ENCODE measurements at regions not wholly inside any gene's neighbourhood (a gene's known extent, or its start where the extent isn't known, plus 50 kb on each side); places are given as distances from the start of the nearest gene placed in this dataset.
"Not testable (repeated sequence)": the region's sequence is repeated elsewhere in the genome, so short reads cannot be mapped to it uniquely, and the experiment has no call there.

DNA sequence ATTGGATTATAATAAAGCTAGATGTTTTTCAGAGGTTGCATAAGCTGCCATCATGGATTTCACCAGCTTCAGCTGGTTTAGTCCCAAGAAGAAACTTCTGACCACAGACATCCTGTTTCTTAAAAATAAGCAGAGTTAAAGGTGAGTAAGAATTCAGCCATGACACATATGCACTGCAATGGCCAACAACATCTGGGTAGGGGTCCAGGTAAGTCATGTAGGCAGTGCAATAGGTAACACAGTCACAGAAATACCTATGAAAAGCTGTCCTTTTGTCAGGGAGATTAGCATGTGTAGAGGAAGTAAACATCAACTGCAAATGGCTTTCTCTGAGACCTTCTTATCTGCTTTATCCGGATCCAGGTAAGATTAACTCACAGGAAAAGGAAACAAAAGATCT, 85.6 kb downstream of the PPIAL4G start:
- H3K27me3 Mint-ChIP-seq, H3K27ac Mint-ChIP-seq, H3K9me3 Mint-ChIP-seq, DNase-seq: not testable (repeated sequence)
- peaks cover 10% of the 10 kb centered on the region for H3K36me3 Mint-ChIP-seq (ENCODE audit: insufficient read depth)
- peak; percentile 5 for ATAC-seq (replicated peaks)
- peaks cover 11 to 19% of the 10 kb centered on the region in 2 donors for H3K4me1 Mint-ChIP-seq (ENCODE audit: low read depth in 2 of 2)
- H3K4me3 Mint-ChIP-seq = peak overlapping the region in 1 of 2 donors; percentile 40

DNA sequence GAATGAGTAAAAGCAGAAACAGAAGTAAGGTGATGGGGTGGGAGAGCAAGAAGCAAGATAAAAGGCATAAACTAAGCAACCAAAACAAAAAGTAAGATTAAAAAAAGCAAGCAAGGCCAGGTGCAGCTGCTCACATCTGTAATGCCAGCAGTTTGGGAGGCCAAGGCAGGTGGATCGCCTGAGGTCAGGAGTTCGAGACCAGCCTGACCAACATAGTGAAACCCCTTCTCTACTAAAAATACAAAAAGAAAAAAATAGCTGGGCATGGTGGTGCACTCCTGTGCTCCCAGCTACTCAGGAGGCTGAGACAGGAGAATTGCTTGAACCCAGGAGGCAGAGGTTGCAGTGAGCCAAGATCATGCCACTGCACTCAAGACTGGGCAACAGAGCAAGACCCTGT, 90.6 kb downstream of the PPIAL4G start:
- DNase-seq; ATAC-seq (replicated peaks); H3K4me3 Mint-ChIP-seq; H3K27me3 Mint-ChIP-seq; H3K9me3 Mint-ChIP-seq; H3K27ac Mint-ChIP-seq: not testable (repeated sequence)
- peaks cover 17 to 22% of the 10 kb centered on the region in 2 donors for H3K4me1 Mint-ChIP-seq (ENCODE audit: low read depth in 2 of 2)
- H3K36me3 Mint-ChIP-seq (ENCODE audit: insufficient read depth) = peaks cover 11% of the 10 kb centered on the region

DNA sequence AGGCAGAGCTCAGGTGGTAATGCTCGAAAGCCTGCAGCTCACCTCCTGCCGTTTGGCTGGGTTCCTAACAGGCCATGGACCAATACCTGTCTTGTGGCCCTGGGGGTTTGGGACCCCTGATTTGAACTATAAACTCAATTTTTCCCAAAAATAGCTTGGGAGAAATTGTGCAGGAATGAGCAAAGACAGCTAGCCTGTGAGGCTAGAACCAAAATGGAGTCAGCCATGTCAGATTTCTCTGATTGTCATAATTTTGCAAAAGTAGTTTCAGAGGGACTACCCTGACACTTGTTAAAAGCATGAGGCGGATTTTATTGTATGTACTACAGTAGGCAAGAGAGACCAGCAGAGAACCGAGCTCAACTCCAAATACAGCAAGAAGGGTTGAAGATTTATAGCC, 91.8 kb downstream of the PPIAL4G start:
- ATAC-seq (replicated peaks); H3K27me3 Mint-ChIP-seq; H3K4me3 Mint-ChIP-seq; H3K9me3 Mint-ChIP-seq; DNase-seq; H3K27ac Mint-ChIP-seq: not testable (repeated sequence)
- Mint-ChIP-seq H3K36me3 (ENCODE audit: insufficient read depth) (peaks cover 11% of the 10 kb centered on the region), H3K4me1 (ENCODE audit: low read depth in 2 of 2) (peaks cover 16 to 20% of the 10 kb centered on the region in 2 donors)

DNA sequence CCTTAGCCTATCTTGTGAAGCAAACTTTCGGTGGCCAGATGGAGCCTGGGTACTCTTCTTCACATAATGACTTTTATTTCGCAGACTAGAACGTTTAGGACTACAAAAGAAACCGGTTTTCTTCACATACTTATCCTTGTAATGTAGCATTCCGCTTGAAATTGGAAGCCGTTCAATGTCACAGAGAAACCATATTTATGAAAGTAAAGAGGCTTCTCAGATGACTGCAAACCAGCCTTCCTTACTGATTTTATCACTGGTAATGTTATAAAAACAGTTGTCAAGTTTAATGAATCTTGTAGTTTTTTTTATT, 94.1 kb downstream of the PPIAL4G start:
- H3K36me3 Mint-ChIP-seq (ENCODE audit: insufficient read depth) = peaks cover 11% of the 10 kb centered on the region
- peaks cover 20 to 25% of the 10 kb centered on the region in 2 donors for H3K4me1 Mint-ChIP-seq (ENCODE audit: low read depth in 2 of 2)
- H3K27ac Mint-ChIP-seq = peak overlapping the region; percentile 100
- H3K9me3 Mint-ChIP-seq = no peaks in the 10 kb centered on the region
- no peaks in the 10 kb centered on the region for H3K27me3 Mint-ChIP-seq
- DNase-seq (no peak), ATAC-seq (replicated peaks) (no peak)
- H3K4me3 Mint-ChIP-seq = peak overlapping the region; percentile 93 to 94

DNA sequence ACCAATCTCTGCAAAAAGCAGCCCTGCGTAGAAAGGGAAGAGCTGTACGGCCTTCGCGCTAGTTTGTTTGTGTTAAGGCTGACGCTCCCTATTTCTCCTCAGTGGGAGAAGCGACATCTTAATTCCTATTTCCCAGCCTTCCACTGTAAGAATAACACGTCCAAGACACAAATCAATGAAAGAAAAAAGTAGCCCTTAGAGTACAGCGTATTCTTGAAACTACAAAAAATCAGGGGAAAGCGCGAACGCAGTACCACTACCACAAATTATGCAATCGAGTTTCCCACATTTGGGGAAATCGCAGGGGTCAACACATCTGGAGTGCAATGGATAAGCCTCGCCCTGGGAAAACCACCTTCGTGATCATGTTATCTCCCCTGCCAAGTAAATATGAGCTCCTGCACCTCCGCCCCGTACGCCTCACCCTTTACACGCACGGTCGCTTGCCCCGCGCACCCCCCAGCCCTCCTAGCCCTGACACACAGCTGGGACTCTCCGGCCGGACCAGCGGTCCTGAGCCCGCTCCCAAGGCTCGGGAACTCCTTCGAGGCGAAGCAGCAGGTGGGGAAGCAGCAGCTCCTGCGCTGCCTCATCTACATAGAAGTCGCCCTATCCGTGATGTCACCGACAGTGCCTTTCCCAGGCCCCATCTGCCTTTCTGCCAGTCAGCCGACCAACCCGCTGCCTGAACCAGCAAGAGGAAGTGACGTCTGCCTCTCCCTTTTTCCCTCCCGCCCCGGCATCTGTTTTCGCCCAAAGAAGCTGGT, 94.7 kb downstream of the PPIAL4G start:
- ATAC-seq (replicated peaks) (peak; percentile 91), DNase-seq (peak; percentile 78 to 80 (median 78))
- peaks cover 11% of the 10 kb centered on the region for H3K36me3 Mint-ChIP-seq (ENCODE audit: insufficient read depth)
- no peaks in the 10 kb centered on the region for H3K27me3 Mint-ChIP-seq
- H3K9me3 Mint-ChIP-seq = no peaks in the 10 kb centered on the region
- peak overlapping the region; percentile 100 for H3K27ac Mint-ChIP-seq
- H3K4me1 Mint-ChIP-seq (ENCODE audit: low read depth in 2 of 2) = peaks cover 20 to 25% of the 10 kb centered on the region in 2 donors
- H3K4me3 Mint-ChIP-seq = peak overlapping the region; percentile 93 to 94

DNA sequence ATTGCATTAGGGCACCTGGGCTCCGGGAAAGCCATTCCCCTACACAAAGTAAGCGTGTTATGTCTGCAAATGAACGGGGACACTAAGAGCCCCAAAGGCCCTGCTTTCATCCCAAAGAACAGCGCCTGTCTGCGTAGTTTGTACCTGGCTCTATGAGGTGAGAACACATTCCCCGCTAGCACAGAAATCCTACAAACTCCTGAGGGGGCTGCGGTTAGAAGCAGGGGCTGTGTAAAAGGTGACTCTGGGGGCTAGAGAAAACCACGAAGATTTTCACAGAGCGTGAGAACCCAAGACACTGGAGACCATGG, 95.2 kb downstream of the PPIAL4G start:
- Mint-ChIP-seq H3K27ac (peak overlapping the region; percentile 100), H3K36me3 (ENCODE audit: insufficient read depth) (peaks cover 11% of the 10 kb centered on the region), H3K4me3 (peak overlapping the region; percentile 93 to 94), H3K4me1 (ENCODE audit: low read depth in 2 of 2) (peaks cover 20 to 25% of the 10 kb centered on the region in 2 donors)
- H3K9me3 Mint-ChIP-seq; DNase-seq; ATAC-seq (replicated peaks); H3K27me3 Mint-ChIP-seq: not testable (repeated sequence)

DNA sequence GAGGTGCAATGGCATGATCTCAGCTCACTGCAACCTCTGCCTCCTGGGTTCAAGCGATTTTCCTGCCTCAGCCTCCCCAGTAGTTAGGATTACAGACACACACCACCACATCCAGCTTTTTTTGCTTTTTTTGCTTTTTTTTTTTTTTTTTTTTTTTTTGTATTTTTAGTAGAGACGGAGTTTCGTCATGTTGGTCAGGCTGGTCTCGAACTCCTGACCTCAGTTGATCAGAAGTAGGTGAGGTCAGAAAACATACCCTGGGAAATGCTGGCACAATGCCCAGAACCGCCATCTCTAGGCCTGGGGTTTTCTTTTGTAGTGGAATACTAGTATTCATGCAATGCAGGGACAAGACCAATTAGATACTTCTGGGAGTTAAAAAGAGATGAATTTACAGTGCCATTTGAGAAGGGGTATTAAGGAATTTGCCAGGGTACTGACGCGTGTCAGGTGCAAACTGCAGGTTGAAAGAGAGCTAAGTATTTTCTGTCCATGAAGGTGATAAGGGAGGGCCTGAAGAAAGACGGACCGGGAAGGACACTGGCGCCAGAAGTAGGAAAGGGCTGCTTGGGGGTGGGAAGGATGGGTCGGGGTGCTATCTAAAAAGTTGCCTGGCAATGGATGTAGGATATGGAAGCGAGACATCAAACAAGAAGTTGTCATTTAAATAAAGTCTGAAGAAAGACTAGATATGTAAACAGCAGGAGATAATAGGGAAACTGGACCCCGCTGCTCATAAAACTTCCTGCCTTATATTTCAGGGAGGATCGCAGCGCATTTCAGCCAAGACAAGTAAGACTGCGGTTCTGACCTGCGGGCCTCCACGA, 95.8 kb downstream of the PPIAL4G start:
- not testable (repeated sequence) for H3K36me3 Mint-ChIP-seq (ENCODE audit: insufficient read depth); DNase-seq; ATAC-seq (replicated peaks); H3K27me3 Mint-ChIP-seq; H3K9me3 Mint-ChIP-seq
- peaks cover 20 to 23% of the 10 kb centered on the region in 2 donors for H3K4me1 Mint-ChIP-seq (ENCODE audit: low read depth in 2 of 2)
- H3K4me3 Mint-ChIP-seq = peak overlapping the region; percentile 93 to 94
- H3K27ac Mint-ChIP-seq = peak overlapping the region; percentile 100

DNA sequence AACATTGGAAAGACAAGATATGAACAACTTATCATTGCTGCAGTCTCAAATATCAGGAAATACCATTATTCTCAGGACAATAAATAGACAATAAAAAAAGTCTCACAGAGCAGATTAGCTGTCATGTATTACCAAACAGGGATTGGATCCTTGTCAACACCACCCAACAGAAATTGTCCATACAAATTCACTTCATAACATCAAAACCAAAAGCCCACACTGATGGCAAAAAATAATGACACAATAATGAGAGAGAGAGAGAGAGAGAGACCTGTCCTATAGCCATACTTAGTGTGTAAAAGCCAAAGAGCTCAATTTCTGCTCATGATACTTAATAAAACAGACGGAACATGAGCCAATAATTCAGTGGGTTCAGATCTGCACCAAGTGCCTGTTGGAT, 96.5 kb downstream of the PPIAL4G start:
- no peak for ATAC-seq (replicated peaks)
- Mint-ChIP-seq H3K27ac (peak overlapping the region in 1 of 2 donors; percentile 100), H3K4me1 (ENCODE audit: low read depth in 2 of 2) (peaks cover 20% of the 10 kb centered on the region in 2 donors), H3K9me3 (no peaks in the 10 kb centered on the region), H3K27me3 (no peaks in the 10 kb centered on the region), H3K4me3 (no peak overlapping the region), H3K36me3 (ENCODE audit: insufficient read depth) (peaks cover 6% of the 10 kb centered on the region)
- DNase-seq = no peak

DNA sequence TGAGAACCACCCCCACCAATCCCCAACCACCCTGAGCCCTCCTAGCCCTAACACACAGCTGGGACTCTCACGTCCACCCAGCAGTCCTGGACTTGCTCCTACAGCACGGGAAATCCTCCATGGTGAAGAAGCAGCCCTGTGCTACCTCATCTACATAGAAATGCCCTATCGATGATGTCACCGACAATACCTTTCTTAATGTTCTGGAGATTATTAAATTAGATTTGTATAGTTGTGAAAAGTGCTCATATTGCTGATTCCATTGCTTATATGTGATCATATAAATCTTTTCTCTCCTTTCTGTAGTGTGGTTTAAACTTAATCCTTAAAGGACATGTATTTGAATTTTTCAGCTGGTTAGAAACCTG, 97.1 kb downstream of the PPIAL4G start:
- H3K4me3 Mint-ChIP-seq; H3K36me3 Mint-ChIP-seq (ENCODE audit: insufficient read depth); H3K27me3 Mint-ChIP-seq; ATAC-seq (replicated peaks); DNase-seq; H3K27ac Mint-ChIP-seq; H3K9me3 Mint-ChIP-seq: not testable (repeated sequence)
- peaks cover 20% of the 10 kb centered on the region in 2 donors for H3K4me1 Mint-ChIP-seq (ENCODE audit: low read depth in 2 of 2)

DNA sequence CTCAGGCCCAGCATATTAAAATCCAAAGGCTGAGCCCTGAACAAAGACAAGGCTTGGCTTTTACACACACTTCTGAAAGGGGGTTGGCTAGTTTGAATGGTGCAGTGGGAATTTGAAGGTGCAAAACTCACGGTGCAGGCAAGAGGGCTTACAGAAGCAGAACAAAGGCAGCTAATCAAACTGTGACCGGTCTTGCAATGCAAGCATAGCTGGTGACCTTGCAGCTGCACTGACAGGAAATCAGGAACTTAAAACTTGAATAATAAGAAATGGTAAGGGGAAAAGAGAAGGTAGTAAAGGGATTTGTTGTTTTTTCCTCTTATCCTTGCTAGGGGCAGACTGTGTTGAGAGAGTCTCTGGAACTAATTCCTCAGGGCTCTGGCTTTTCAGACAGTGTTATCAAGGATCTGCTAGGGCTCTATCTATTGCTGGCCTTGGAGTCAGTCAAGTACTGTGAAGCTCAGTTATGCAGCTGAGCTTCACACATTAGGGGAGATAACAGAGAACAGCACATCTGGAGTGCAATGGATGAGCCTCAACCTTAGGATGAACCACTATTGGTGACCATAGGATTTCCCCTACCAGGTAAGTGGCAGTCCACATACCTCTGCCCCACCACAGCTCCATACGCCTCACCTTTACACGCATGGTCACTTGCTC, 97.6 kb downstream of the PPIAL4G start:
- no peaks in the 10 kb centered on the region for H3K27me3 Mint-ChIP-seq
- peak overlapping the region; percentile 13 to 15 for H3K27ac Mint-ChIP-seq
- no peak for DNase-seq
- peaks cover 6% of the 10 kb centered on the region for H3K36me3 Mint-ChIP-seq (ENCODE audit: insufficient read depth)
- H3K9me3 Mint-ChIP-seq = no peaks in the 10 kb centered on the region
- no peak for ATAC-seq (replicated peaks)
- peaks cover 20% of the 10 kb centered on the region in 2 donors for H3K4me1 Mint-ChIP-seq (ENCODE audit: low read depth in 2 of 2)
- no peak overlapping the region for H3K4me3 Mint-ChIP-seq

DNA sequence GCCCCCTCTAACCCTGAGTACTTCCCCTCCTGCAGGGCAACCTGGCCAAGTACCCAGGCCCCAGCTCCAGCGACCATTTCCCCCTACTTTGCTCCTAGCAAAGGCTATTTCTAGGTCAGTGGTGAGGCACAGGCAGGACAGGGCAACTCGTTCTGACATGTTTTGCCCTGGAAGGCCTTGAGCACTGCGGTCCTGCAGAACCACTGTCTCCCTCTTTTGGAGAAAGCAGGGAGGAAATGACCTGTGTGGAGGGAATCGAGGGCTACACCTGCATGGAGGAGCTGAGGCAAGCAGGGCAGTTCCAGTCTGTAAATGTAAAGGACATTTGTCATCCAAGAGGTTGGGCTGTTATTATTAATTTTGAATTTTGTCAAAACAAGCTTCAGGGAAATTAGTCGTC, 99.1 kb downstream of the PPIAL4G start:
- no peaks in the 10 kb centered on the region for H3K27me3 Mint-ChIP-seq
- ATAC-seq (replicated peaks) (no peak), DNase-seq (no peak)
- peaks cover 19 to 20% of the 10 kb centered on the region in 2 donors for H3K4me1 Mint-ChIP-seq (ENCODE audit: low read depth in 2 of 2)
- H3K9me3 Mint-ChIP-seq = no peaks in the 10 kb centered on the region
- peaks cover 6% of the 10 kb centered on the region for H3K36me3 Mint-ChIP-seq (ENCODE audit: insufficient read depth)
- H3K27ac Mint-ChIP-seq = no peak overlapping the region
- H3K4me3 Mint-ChIP-seq = no peak overlapping the region

DNA sequence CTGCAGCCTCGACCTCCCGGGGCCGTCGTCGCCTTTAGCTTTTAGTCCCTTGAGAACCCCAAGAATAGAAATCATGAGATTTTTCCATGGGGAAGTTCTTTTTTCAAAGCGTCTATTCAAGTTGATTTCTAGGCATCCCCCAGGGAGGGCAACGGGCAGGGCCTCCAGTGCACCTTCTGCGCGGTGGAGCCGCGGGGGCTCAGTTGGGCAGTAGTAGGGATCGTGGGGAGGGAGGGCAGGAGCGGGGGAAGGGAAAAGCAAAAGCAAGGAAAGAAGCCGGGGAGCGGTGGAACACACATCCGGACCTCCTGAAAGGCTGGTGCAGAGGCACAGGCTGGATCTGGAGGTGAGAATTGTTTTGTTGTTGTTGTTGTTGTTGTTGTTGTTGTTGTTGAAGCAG, 103.4 kb downstream of the PPIAL4G start:
- no peak overlapping the region for H3K4me3 Mint-ChIP-seq
- H3K27ac Mint-ChIP-seq = no peak overlapping the region
- no peaks in the 10 kb centered on the region for H3K9me3 Mint-ChIP-seq
- no peaks in the 10 kb centered on the region for H3K27me3 Mint-ChIP-seq
- DNase-seq (no peak), ATAC-seq (replicated peaks) (no peak)
- no peaks in the 10 kb centered on the region for H3K4me1 Mint-ChIP-seq (ENCODE audit: low read depth in 2 of 2)
- H3K36me3 Mint-ChIP-seq (ENCODE audit: insufficient read depth) = no peaks in the 10 kb centered on the region

DNA sequence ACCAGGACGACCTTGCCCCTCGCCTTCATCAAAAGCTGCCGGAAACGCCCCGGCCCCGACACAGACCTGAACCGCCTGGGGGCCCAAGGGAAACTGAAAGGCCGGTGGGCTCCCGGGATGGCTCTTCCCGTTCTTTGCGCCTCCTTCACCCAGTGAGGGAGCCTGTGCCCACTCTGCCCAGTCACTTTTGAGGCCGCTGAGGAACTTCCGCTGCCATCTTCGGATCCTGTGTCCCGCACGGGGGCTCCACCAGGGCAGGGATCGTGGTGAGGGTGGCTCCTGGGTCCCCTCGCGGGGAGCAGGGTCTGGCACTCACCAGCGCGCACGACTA, 104.0 kb downstream of the PPIAL4G start:
- H3K36me3 Mint-ChIP-seq (ENCODE audit: insufficient read depth) = no peaks in the 10 kb centered on the region
- H3K27ac Mint-ChIP-seq = no peak overlapping the region
- H3K9me3 Mint-ChIP-seq = no peaks in the 10 kb centered on the region
- no peak overlapping the region for H3K4me3 Mint-ChIP-seq
- no peaks in the 10 kb centered on the region for H3K27me3 Mint-ChIP-seq
- DNase-seq = no peak
- H3K4me1 Mint-ChIP-seq (ENCODE audit: low read depth in 2 of 2) = no peaks in the 10 kb centered on the region
- no peak for ATAC-seq (replicated peaks)

DNA sequence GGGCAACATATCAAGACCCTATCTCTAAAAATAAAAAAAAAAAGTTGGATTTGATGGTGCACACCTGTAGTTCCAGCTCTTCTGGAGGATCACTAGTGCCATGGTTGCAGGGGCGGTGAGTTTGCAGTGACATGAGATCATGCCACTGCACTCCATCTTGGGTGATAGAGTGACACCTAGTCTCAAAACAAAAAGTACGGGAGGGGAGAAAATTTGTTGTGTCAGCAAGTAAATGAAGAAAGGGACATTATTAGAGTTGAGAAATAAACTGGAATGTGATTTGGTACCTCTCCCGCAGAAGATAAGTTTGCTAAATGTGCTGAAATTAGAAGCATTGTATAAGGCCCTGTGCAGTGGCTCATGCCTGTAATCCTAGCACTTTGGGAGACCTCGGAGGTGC, 105.1 kb downstream of the PPIAL4G start:
- not testable (repeated sequence) for H3K9me3 Mint-ChIP-seq; H3K27me3 Mint-ChIP-seq; H3K27ac Mint-ChIP-seq; H3K4me3 Mint-ChIP-seq; DNase-seq; H3K36me3 Mint-ChIP-seq (ENCODE audit: insufficient read depth); H3K4me1 Mint-ChIP-seq (ENCODE audit: low read depth in 2 of 2); ATAC-seq (replicated peaks)
